GM19035 (cell line): ENCODE measurements at regions not wholly inside any gene's neighbourhood (a gene's known extent, or its start where the extent isn't known, plus 50 kb on each side); places are given as distances from the start of the nearest gene placed in this dataset.
"Not testable (repeated sequence)": the region's sequence is repeated elsewhere in the genome, so short reads cannot be mapped to it uniquely, and the experiment has no call there.

Experiments
- ATAC-seq: cut with Tn5 transposase; IDR thresholded peaks from one replicate; pipeline ENCODE4 v1.9.1; 2021; ENCODE audit not compliant: unreplicated experiment

- ATAC-seq: no peak
Measured at GRCh38 chr16:75919664-75920063, 193.4 kb upstream of the CPHXL start.

DNA sequence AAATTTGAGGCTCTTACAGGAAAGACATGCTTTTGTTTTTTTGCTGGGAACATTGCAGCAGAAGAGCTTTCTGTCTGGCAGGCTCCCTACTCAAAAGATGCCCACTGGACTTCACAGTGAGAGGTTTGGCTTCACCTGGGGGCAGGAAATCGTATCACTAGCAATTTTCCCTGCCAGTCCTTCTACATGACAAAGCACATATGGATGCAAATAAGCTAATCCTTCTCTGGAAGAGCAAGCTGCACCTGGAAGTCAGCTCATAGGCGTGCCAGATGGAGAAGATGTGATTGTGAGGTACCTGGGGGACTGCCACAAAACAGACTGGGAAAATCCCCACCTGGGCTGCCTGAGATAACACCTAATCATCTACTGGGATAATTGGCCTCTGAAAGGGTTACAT lies 195.0 kb upstream of the CPHXL start:
- ATAC-seq: no peak

- no peak for ATAC-seq
Measured at GRCh38 chr16:75922250-75922649, 196.0 kb upstream of the CPHXL start.

DNA sequence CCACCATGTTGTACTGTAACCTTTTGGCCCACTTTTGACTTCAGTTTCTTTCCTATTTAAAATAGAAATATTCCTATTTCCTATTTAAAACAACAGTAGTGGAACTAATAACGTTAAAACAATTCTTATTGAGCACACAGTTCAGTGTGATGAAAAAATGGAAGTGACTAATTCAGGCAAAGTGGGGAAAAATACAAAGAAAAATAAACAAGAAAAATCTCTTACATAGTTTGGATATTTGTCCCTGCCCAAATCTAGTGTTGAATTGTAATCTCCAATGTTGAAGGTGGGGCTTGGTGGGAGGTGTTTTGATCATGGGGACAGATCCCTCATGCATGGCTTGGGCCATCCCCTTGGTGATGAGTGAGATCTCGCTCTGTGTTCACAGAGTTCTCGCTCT lies 198.1 kb upstream of the CPHXL start:
- no peak for ATAC-seq

GRCh38 chr16:75927810-75928209 lies 201.5 kb upstream of the CPHXL start:
- no peak for ATAC-seq

GRCh38 chr16:75928295-75928694 lies 202.0 kb upstream of the CPHXL start:
- ATAC-seq: no peak

DNA sequence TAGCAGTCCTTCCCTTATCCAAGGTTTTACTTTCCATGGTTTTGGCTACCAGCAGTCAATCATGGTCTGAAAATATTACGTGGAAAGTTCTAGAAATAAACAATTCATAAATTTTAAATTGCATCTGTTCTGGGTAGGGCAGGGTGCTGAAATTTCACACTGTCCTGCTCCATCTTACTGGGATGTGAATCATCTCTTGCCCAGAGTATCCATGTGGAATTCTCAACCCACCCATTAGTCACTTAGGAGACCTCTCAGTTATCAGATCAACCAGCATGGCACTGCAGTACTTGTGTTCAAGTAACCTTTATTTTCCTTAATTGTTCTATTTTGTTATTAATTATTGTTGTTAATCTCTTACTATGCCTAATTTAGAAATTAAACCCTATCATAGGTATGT lies 202.8 kb upstream of the CPHXL start:
- ATAC-seq: no peak

DNA sequence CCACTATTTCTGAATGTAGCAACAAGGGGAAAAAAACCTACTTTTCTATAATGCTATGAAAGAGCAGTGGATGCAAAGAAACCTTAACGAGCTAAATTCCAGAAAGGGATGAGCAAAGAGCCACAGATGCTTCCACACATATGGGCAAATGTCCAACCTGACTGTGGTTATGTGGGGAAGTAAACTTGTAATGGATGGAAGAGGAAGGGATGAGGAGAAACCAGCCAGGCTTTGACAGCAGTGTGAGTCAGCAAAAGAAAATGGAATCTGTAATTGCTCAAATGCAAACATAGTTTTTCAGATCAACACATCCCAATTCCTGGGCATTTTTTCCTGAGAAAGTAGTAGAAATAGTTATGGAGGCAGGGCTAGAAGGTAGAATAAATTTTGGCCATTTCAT lies 204.8 kb upstream of the CPHXL start:
- no peak for ATAC-seq

DNA sequence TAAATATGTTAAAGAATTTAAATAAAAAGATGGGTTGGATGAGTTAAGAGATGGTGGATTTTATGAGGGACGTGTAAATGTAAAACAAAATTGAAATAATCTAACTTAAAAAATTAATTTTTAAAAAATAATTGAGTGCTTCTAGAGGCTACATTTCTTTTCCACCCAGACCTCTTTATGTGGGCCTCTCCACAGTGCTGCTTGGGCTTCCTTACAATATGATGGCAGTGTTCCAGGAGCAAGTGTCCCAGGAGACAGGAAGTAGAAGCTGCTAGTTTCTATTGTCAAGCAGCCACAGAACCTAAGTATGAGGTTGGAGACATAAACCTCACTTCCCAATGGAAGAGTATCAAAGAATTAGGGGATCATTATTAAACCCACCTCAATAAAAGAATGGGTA lies 205.7 kb upstream of the CPHXL start:
- ATAC-seq: no peak

DNA sequence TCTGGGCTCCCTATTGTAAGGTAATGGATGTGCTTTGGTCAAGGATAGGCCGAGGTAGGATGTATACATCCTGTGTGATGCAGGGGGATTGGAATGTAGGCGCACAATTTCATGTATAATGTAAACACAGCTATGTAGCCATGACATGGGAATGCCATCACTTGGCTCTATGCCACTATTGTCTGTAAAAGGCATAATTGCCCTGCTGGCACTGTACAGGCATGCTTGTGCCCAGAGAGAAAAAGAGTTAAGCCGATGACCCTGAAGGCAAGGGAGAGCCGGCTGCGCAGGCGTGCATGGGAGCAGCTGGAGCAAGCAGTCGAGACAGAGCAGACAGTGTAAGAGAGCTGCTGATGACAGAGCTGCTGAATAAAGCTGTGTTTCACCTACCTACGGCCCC lies 212.5 kb upstream of the CPHXL start:
- no peak for ATAC-seq

DNA sequence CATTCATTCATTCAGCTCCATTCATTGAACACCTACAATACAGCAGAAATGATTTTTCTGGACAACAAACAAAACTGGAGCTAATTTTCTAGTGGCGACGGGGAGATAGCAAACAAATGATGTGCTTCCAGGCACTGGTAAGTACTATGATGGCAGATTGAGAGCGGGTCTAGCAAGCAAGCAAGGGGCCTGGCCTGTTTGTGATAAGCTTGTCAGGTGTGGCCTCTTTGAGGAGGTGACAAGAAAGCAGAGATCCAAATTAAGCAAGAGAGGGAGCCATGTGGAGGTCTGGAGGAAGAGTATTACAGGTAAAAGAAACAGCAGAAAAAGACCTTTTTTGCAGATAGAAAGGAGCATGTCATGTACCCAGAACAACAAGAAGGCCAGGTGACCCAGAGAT lies 216.1 kb upstream of the CPHXL start:
- ATAC-seq: no peak

DNA sequence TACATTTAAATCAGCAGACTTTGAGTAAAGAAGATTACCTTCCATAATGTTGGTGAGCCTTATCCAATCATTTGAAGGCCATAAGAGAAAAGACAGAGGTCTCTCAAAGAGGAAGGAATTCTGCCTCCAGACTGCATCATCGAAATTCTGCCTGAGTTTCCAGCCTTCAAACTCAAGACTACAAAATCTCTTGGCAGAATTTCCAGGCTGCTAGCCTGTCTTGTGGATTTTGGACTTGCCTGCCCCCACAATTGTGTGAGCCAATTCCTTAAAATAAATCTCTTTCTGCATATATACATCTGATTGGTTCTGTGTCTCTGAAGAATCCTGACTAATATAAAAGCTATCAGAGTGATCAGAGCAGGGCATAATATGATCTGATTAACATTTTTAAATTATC lies 216.6 kb upstream of the CPHXL start:
- no peak for ATAC-seq

DNA sequence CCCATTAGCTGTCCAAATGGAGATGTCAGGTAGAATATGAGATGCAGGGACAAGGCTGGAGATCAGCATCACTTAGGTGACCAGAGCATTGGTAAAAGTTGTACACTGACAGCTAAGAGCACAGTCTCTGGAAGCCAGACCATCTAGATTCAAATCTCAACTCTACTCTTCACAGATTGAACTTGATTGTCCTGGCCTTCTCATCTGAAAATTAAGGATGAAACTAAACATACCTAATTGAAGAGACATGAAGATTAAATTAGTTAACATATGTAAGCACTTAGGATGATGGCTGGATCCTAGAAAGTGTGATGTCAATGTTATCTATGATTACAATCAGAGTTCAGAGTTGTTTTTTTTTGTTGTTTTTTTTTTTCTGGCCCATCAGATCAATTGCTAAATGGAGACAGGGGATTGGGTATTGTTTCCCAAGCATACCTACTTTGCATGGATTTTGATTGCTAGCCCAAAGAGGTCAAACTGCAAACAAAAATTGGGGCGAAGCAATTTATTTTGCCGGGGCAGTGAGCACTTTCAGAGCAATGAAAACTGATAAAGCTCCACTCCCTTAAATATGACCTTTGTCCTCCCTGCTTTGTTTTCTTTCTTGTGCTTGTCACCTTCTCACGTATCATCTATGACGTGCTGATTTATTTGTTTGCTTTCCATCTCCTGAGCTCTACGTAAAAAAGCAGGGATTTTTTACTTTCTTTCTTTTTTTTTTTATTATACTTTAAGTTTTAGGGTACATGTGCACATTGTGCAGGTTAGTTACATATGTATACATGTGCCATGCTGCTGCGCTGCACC lies 217.6 kb upstream of the CPHXL start:
- ATAC-seq: no peak

GRCh38 chr16:75945916-75946457 lies 219.7 kb upstream of the CPHXL start:
- no peak for ATAC-seq

DNA sequence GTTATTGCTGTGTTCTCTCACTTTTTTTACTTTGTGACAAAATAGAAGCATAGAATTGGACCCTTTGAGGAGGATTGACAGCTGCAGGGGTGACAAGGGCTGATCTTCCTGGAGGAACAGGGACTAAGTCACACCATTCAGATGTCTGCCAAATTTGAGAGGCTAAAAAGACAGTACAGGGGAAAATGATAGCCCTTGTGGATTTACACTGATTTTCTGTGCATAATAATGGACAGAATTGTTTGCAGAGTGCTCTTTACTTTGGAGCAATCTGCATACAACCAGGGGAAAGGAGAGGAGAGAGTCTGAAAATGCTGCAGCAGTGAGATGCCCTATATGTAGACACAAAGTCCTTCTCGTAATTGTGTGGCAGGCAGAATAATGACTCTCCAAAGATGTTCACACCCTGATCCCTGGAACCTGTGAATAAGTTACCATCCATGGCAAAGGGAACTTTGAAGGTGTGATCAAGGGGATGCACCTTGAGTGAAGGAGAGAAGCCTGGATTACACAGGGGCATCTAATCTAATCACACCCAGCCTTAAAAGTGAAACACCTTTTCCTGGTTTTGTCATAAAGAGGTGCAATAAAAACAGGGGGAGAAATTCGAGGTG lies 221.4 kb upstream of the CPHXL start:
- ATAC-seq: no peak

- no peak for ATAC-seq
Measured at GRCh38 chr16:75948441-75948840, 222.2 kb upstream of the CPHXL start.

GRCh38 chr16:75948886-75949285 lies 222.6 kb upstream of the CPHXL start:
- no peak for ATAC-seq

DNA sequence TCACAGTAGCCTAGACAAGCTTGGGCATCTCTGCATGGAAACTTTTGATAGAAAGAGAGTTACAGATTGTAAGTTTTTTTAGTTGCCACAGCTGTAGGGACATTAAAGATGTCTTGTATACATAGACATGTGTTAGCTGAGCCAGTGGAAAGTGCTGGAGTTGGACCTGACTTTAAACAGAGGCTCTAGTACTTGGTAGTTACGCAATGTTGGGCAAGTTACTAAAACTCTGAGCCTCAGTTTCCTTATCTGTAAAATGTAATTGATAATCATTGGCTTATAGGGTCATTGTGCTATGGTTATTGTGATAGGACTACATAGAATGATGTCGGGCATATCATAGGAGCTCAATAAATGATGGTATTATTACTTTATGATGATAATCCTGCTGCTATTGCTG lies 225.8 kb upstream of the CPHXL start:
- ATAC-seq: no peak

- ATAC-seq: no peak
Measured at GRCh38 chr16:75957870-75958269, 231.6 kb upstream of the CPHXL start.

DNA sequence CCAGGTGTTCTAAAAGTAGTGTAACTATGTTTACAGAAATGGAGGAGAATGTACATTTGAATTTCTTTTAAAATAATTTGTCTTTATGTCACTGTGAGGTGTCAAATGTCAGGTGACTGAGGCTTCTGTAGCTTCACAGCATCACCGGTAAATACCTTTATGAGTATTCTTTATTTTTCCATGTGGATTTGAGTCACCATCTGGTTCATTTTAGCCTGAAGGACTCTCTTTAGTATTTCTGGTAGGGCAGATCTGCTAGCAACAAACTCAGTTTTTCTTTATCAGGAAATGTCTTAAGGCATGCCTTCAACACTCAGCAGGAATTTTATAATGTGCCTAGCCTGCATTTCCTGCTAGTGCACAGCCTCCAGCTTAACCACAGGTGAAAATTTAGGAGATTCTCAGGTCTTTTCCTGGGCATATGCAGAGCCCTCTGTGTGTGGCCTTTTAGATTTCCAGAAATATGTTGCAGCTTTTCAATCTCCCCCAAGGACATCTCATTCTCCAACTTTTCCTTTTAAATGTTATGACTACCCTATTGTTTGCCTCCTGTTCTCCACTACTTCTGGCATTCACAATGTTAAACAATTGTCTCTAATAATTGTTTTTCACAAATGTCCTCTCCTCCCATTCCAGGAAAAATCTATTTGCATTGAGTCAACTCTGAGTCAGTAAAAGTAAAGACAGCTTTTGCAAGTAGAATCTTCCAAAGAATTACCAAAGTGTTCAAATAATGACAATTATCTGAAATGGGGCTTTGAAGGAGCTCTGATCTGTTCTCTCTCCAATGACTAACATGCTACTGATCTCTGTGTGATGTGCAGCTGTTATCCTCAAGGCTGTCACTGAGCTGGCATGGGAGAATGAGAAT lies 239.4 kb upstream of the CPHXL start:
- no peak for ATAC-seq

GRCh38 chr16:75969120-75969519 lies 242.8 kb upstream of the CPHXL start:
- not testable (repeated sequence) for ATAC-seq

DNA sequence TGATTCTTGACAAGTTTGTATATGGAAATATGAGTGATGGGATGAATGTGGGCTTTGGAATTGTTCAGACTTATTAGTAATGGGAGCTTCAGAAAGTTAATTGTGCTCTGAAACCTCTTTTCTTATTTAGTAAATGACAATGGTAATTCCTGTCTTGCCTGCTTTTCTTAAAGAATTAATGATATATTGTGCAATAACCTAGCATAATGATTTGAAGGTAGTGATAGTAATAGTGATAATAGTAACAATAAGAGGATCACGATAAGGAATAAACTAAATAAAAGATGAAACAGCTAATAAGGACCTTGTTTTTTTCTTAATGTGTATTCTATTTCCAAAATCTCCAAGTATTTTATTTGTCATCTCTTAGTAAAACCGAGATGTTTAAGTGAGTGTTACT lies 245.0 kb upstream of the CPHXL start:
- ATAC-seq: no peak
